Astrocyte (in vitro differentiated cells and primary cell): ENCODE measurements at regions not wholly inside any gene's neighbourhood (a gene's known extent, or its start where the extent isn't known, plus 50 kb on each side); places are given as distances from the start of the nearest gene placed in this dataset.

Experiments
- CTCF ChIP-seq: IDR thresholded peaks from 2 replicates; pipeline ENCODE4 v1.5.1; 2011; ENCODE audit warnings: low read depth, mild to moderate bottlenecking, inconsistent platforms, low read length, moderate library complexity; ENCODE audit not compliant: insufficient read depth
- EZH2 ChIP-seq: IDR thresholded peaks from 2 replicates; pipeline ENCODE4 v1.6.1; 2012; ENCODE audit warnings: mild to moderate bottlenecking, low read length, inconsistent platforms; ENCODE audit not compliant: insufficient read depth

DNA sequence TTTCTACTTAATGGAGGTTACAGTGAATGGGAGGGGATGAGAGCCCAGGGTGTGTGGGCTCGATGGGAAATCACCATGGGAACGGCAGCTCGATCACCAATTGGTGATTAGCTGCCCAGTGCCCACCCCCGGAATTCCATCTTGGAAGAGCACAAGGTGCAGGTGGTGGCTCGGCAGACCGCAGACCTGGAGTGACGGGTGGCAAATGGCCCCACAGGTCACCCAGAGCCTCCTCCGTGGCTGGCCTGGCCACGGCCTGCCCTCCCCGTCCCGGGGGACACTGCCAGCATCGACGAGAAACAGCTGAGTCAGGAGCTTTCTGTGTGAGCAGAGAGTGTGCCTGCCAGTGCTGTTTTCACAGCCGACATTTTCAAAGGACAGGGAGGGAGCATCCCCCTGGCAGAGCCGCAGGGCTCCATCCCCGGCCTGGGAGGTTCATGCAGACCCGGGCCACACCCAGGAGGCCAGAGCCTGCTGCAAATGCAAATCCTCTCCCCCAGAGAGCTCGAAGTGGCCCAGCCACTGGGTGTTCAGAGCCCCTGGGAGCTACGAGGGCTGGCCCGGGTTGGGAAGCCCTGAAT, 176.4 kb upstream of the MYT1L start:
- no peak for TF ChIP-seq CTCF
- no peak for TF ChIP-seq EZH2
